NCI-H1694 treated with DMSO at 0.1 percent for 48 hours (cell line): ENCODE measurements at regions not wholly inside any gene's neighbourhood (a gene's known extent, or its start where the extent isn't known, plus 50 kb on each side); places are given as distances from the start of the nearest gene placed in this dataset.
"Not testable (repeated sequence)": the region's sequence is repeated elsewhere in the genome, so short reads cannot be mapped to it uniquely, and the experiment has no call there.

ENCODE experiments used
- DNase-seq: peaks from one replicate; lab custom pipeline; 2025; lab: John Stamatoyannopoulos, UW

GRCh38 chr12:131192951-131193350 is 239.2 kb downstream of the ADGRD1 start:
- no peak for DNase-seq

GRCh38 chr12:131194166-131194565 is 240.5 kb downstream of the ADGRD1 start:
- DNase-seq = no peak

DNA sequence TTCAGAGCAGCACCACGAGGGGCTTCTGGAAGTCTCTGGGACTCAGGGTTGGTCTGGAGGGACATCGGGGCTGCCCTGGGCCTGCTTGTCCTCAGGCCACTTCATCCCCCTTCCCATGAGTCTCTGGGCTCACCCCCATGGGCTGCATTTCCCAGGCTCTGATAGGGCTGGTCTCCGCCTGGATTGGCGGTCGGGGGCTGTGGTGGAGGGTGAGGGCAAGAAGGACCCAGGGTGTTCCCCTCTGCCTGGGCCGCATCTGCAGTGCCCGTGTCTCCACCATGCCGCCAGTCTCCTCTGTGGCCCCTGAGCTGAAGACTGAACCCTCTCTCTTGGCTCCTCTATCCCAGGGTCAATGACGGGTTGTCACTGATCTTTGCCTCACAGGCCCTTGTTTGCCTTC is 242.1 kb downstream of the ADGRD1 start:
- no peak for DNase-seq

GRCh38 chr12:131196220-131196619 is 242.5 kb downstream of the ADGRD1 start:
- no peak for DNase-seq

DNA sequence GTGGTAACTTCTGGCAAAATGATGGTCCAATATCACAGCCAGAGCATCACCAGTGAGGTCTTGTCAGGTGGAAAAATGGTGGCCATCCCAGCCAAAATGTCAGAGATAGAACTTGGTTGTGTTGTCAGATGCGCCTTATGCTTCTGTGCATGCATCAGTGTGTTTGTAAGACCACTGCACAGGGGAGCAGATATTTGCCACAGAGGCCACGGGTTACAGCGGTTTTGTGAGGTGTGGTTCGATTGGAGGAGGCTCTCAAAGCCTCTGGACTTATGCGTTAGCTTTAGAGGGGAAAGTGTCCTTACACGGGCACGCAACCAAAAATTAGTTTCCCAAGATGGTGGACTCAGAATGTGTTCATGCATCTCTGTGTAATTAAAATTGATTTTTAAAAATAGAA is 243.8 kb downstream of the ADGRD1 start:
- DNase-seq = no peak

GRCh38 chr12:131199221-131199620 is 245.5 kb downstream of the ADGRD1 start:
- DNase-seq = no peak

- DNase-seq = not testable (repeated sequence)
Observed at GRCh38 chr12:131201912-131202311, 248.2 kb downstream of the ADGRD1 start.

- DNase-seq = no peak
Observed at GRCh38 chr12:131202592-131203378, 249.1 kb downstream of the ADGRD1 start.

GRCh38 chr12:131203666-131204415 is 250.1 kb downstream of the ADGRD1 start:
- DNase-seq = no peak

- no peak for DNase-seq
Observed at GRCh38 chr12:131204416-131205274, 250.9 kb downstream of the ADGRD1 start.

DNA sequence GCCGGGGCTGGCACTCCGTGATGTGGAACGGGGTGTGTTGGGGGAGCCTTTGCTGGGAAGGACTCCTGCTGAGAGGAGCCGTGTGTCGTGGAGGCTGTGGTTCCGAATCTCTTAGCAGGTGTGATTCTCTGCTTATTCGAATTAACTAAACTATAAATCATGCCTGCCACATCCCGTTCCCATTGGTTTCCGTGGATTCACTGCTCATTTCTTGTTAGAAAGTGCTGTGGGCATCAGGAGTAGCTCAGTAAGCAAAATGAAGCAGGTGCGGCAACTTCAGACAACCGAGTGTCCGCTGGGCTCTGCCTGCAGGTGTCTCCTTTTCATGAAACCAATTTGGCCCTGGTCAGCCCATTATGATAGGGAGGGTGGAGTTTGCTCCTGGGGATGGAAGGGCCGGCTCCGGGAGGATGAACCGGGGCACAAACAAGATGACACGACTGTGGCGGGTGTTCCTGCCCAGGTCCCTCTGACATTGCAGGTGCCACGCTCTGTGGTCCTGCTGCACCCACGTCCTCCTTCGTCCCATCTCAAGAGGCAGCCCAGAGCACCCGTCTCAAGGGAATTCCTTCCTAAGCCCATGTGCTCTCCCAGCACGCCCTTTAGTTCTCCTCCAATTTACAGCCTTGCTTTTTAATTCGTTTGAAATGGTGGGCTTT is 251.7 kb downstream of the ADGRD1 start:
- not testable (repeated sequence) for DNase-seq

GRCh38 chr12:131206630-131207299 is 253.1 kb downstream of the ADGRD1 start:
- DNase-seq = not testable (repeated sequence)

GRCh38 chr12:131207300-131207660 is 253.6 kb downstream of the ADGRD1 start:
- not testable (repeated sequence) for DNase-seq

- not testable (repeated sequence) for DNase-seq
Observed at GRCh38 chr12:131207841-131208240, 254.1 kb downstream of the ADGRD1 start.

- DNase-seq = no peak
Observed at GRCh38 chr12:131208425-131208824, 254.7 kb downstream of the ADGRD1 start.

- no peak for DNase-seq
Observed at GRCh38 chr12:131209082-131210070, 255.7 kb downstream of the ADGRD1 start.

DNA sequence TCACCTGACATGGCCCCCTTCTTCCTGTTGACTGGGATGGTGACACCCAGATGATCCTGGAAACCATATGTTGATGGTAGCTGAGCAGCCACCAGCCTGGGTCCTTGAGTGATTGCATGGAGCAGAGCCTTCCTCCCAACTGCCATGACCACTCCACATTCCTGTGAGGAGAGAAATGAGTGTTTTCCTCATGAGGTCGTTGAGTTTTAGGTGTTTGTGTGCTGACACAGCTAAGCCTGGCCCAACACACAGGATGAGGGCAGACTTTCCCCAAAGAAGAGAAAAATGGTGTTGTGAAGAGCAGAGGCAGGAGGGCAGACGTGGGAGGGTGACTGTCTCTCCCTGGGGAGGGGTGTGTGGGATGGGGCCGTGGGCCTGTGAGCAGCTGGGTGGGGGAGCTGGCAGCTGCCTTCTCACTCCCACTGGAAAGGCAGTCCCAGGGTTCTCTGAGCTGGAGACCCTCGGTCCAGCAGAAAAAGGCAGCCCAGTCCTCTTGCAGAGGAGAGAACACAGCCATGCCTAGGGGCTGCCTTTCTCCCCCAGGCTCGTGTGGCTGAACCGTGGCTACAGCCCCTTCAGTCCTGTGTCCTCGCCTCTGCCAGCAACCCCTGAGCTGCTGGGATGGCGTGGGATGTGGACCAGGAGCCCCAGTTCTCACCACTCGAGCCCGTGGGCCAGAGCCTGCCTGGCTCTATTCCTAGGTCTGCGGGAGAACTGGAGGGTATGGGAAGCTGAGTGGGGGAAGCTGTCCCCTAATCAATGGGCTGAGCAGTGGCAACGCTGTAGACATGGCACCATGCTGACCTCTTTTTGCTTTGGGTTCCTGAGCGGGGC is 257.0 kb downstream of the ADGRD1 start:
- DNase-seq = no peak

DNA sequence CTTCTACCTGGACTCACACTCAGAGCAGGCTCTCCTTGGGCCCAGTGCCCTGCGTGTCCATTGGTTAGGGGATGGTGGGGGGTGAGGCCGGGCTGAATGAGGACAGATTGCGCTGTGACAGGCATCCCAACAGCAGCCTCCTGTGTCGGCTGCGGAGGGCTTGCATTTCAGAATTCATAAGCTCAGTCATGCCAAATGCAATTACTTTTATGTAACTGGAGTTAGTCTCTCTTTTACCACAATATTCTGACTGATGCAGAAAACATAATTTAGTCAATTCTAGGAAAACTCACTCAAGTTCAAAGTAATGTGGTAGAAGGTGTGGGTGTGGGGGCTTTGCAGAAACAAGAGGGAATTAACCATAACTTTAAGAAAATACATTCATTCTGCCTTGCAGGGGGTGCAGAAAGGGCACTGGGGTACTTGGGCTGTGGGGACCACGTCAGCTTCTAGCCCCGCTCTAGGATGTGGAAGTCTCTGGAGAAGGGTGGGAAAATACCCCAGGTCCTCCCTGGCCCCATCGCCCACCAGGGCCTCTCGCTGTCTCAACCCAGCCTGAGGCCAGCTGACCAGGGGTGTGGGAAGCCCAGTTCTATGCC is 257.7 kb downstream of the ADGRD1 start:
- DNase-seq = no peak
